NCI-H510A (cell line): ENCODE measurements at regions not wholly inside any gene's neighbourhood (a gene's known extent, or its start where the extent isn't known, plus 50 kb on each side); places are given as distances from the start of the nearest gene placed in this dataset.
A peak's percentile ranks its signal among the peaks of the same experiment; 100 is the strongest.
"Not testable (repeated sequence)": the region's sequence is repeated elsewhere in the genome, so short reads cannot be mapped to it uniquely, and the experiment has no call there.

Experiments
- DNase-seq: peaks from one replicate; lab custom pipeline; 2025; lab: John Stamatoyannopoulos, UW

- no peak for DNase-seq
These were observed 625.6 kb downstream of the BCOR start for GRCh38 chrX:39472161-39472560.

- no peak for DNase-seq
These were observed 623.9 kb downstream of the BCOR start for GRCh38 chrX:39473812-39474211.

GRCh38 chrX:39475372-39475771, 622.4 kb downstream of the BCOR start:
- DNase-seq, result no peak

- no peak for DNase-seq
These were observed 621.1 kb downstream of the BCOR start for GRCh38 chrX:39476604-39477021.

GRCh38 chrX:39477031-39477761, 620.6 kb downstream of the BCOR start:
- DNase-seq, result no peak

- DNase-seq, result peak; percentile 30
These were observed 620.0 kb downstream of the BCOR start for GRCh38 chrX:39477762-39478120.

GRCh38 chrX:39479856-39480255, 617.9 kb downstream of the BCOR start:
- no peak for DNase-seq

- DNase-seq, result no peak
These were observed 616.8 kb downstream of the BCOR start for GRCh38 chrX:39480963-39481362.

- DNase-seq, result no peak
These were observed 616.1 kb downstream of the BCOR start for GRCh38 chrX:39481621-39482020.

- no peak for DNase-seq
These were observed 613.3 kb downstream of the BCOR start for GRCh38 chrX:39484159-39485068.

GRCh38 chrX:39487166-39487968, 610.4 kb downstream of the BCOR start:
- DNase-seq, result no peak

GRCh38 chrX:39487969-39488330, 609.8 kb downstream of the BCOR start:
- no peak for DNase-seq

- no peak for DNase-seq
These were observed 606.0 kb downstream of the BCOR start for GRCh38 chrX:39491548-39492297.

GRCh38 chrX:39492497-39493162, 605.1 kb downstream of the BCOR start:
- DNase-seq, result no peak

GRCh38 chrX:39493168-39493567, 604.6 kb downstream of the BCOR start:
- DNase-seq, result no peak

- DNase-seq, result not testable (repeated sequence)
These were observed 600.6 kb downstream of the BCOR start for GRCh38 chrX:39497117-39497516.

GRCh38 chrX:39497702-39498265, 600.0 kb downstream of the BCOR start:
- DNase-seq, result no peak

GRCh38 chrX:39499996-39500395, 597.8 kb downstream of the BCOR start:
- no peak for DNase-seq

GRCh38 chrX:39501822-39502221, 595.9 kb downstream of the BCOR start:
- DNase-seq, result no peak

GRCh38 chrX:39502486-39502885, 595.3 kb downstream of the BCOR start:
- DNase-seq, result no peak

- DNase-seq, result no peak
These were observed 593.5 kb downstream of the BCOR start for GRCh38 chrX:39504227-39504626.
